ENCODE measurements at regions not wholly inside any gene's neighbourhood (a gene's known extent, or its start where the extent isn't known, plus 50 kb on each side); places are given as distances from the start of the nearest gene placed in this dataset.

DNA sequence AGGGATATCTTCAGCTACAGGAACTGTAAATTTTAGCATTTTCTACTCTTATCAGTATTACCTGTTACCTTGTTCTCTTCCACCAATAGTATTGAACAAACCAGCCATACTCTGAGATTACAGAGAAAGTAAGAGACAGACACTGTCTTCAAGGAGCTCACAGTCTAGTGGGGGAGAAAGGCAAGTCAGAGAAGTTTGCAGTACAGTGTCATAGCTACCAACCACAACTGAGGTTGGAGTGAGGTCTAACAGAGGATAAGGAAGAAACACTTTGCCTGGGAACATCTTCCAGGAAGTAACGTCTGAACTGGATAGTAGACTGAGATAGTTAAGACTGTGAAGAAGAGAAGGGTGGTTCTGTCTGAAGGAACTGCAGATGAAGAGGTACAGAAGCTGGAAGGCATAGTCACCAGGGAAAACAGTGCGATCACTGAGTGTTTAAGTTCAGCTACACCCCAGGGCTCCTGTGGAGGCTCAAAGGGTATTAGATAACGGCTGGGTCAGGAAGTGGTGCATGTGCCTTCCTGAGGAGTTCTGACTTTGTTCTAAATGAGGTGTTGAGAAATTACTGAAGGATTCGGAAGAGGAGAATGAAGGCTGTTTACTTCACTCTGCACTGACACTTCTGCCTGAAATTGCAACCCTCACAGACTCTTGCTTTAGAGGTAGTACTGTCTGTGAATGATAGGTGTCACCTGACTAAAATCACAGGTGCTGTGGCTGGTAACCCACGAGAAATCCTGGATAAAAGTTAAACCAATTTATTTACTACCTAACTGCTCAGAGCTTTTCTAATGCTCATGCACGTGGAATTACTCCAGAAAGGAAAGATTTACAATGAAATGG is 841.6 kb downstream of the MAT2B start:
- H2AFZ ChIP-seq (ENCODE audit: low read length) = no peak overlapping the region
- no peak for TF ChIP-seq KLF11 (CRISPR knock-in tag; IDR thresholded peaks at IDR 0.05)
- TF ChIP-seq ZNF274 (CRISPR knock-in tag; IDR thresholded peaks at IDR 0.05) = no peak
- TF ChIP-seq ZNF614 (CRISPR knock-in tag; IDR thresholded peaks at IDR 0.05; ENCODE audit: borderline replicate concordance) = no peak
- TF ChIP-seq AGO2 (optimal IDR thresholded peaks at IDR 0.05; ENCODE audit: low read depth, low read length) = no peak
- TF ChIP-seq SP2 (CRISPR knock-in tag; IDR thresholded peaks at IDR 0.05) = no peak
- TF ChIP-seq RXRA (CRISPR knock-in tag; IDR thresholded peaks at IDR 0.05) = no peak
- TF ChIP-seq KLF16 (CRISPR knock-in tag; IDR thresholded peaks at IDR 0.05) = no peak
- TF ChIP-seq, protein P1, sequence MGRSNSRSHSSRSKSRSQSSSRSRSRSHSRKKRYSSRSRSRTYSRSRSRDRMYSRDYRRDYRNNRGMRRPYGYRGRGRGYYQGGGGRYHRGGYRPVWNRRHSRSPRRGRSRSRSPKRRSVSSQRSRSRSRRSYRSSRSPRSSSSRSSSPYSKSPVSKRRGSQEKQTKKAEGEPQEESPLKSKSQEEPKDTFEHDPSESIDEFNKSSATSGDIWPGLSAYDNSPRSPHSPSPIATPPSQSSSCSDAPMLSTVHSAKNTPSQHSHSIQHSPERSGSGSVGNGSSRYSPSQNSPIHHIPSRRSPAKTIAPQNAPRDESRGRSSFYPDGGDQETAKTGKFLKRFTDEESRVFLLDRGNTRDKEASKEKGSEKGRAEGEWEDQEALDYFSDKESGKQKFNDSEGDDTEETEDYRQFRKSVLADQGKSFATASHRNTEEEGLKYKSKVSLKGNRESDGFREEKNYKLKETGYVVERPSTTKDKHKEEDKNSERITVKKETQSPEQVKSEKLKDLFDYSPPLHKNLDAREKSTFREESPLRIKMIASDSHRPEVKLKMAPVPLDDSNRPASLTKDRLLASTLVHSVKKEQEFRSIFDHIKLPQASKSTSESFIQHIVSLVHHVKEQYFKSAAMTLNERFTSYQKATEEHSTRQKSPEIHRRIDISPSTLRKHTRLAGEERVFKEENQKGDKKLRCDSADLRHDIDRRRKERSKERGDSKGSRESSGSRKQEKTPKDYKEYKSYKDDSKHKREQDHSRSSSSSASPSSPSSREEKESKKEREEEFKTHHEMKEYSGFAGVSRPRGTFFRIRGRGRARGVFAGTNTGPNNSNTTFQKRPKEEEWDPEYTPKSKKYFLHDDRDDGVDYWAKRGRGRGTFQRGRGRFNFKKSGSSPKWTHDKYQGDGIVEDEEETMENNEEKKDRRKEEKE (IDR thresholded peaks at IDR 0.05) = no peak
- TF ChIP-seq SP1 (IDR thresholded peaks at IDR 0.05) = no peak
- TF ChIP-seq SP1 (CRISPR knock-in tag; IDR thresholded peaks at IDR 0.05) = no peak
- TF ChIP-seq MLLT10 (CRISPR knock-in tag; IDR thresholded peaks at IDR 0.05) = no peak
- no peak for TF ChIP-seq KLF6 (CRISPR knock-in tag; IDR thresholded peaks at IDR 0.05)
- no peak for TF ChIP-seq ZNF674 (CRISPR knock-in tag; IDR thresholded peaks at IDR 0.05; ENCODE audit: low read depth)
- no peak for TF ChIP-seq NFE2L1 (CRISPR knock-in tag; IDR thresholded peaks at IDR 0.05; ENCODE audit: borderline replicate concordance)
- TF ChIP-seq ZBTB1 (CRISPR knock-in tag; IDR thresholded peaks at IDR 0.05; ENCODE audit: borderline replicate concordance) = no peak
- TF ChIP-seq ZNF776 (CRISPR knock-in tag; IDR thresholded peaks at IDR 0.05) = no peak
- TF ChIP-seq ZNF101 (CRISPR knock-in tag; IDR thresholded peaks at IDR 0.05; ENCODE audit: borderline replicate concordance, low read depth) = no peak
- TF ChIP-seq, protein P2, sequence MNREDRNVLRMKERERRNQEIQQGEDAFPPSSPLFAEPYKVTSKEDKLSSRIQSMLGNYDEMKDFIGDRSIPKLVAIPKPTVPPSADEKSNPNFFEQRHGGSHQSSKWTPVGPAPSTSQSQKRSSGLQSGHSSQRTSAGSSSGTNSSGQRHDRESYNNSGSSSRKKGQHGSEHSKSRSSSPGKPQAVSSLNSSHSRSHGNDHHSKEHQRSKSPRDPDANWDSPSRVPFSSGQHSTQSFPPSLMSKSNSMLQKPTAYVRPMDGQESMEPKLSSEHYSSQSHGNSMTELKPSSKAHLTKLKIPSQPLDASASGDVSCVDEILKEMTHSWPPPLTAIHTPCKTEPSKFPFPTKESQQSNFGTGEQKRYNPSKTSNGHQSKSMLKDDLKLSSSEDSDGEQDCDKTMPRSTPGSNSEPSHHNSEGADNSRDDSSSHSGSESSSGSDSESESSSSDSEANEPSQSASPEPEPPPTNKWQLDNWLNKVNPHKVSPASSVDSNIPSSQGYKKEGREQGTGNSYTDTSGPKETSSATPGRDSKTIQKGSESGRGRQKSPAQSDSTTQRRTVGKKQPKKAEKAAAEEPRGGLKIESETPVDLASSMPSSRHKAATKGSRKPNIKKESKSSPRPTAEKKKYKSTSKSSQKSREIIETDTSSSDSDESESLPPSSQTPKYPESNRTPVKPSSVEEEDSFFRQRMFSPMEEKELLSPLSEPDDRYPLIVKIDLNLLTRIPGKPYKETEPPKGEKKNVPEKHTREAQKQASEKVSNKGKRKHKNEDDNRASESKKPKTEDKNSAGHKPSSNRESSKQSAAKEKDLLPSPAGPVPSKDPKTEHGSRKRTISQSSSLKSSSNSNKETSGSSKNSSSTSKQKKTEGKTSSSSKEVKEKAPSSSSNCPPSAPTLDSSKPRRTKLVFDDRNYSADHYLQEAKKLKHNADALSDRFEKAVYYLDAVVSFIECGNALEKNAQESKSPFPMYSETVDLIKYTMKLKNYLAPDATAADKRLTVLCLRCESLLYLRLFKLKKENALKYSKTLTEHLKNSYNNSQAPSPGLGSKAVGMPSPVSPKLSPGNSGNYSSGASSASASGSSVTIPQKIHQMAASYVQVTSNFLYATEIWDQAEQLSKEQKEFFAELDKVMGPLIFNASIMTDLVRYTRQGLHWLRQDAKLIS (CRISPR knock-in tag; IDR thresholded peaks at IDR 0.05) = no peak
- H3K9me3 ChIP-seq (ENCODE audit: low read length) = peaks cover 30% of the 10 kb centered on the region
- no peaks in the 10 kb centered on the region for H3K4me1 ChIP-seq (ENCODE audit: insufficient read depth, low read length)
- H4K20me1 ChIP-seq (ENCODE audit: insufficient read depth, low read length) = no peaks in the 10 kb centered on the region
- in situ Hi-C loops (cut with HindIII; ENCODE audit: extremely low pct_ligation_motif_present, low pct_unique_long_range_greater_than_20kb) = no loop called here
- H3K27me3 ChIP-seq (ENCODE audit: control insufficient read depth in 1 of 2, insufficient read depth in 2 of 2, low read length in 2 of 2) = no peaks in the 10 kb centered on the region; a peak in 1 of 5 replicates
- whole genome bisulfite sequencing (ENCODE audit: low lambda C conversion rate) = 6% methylated on average over 6 of the region's 6 CpGs
- POLR2A ChIA-PET = no interaction called here
- no peaks in the 10 kb centered on the region for H3K36me3 ChIP-seq (replicated peaks in 1 of 2; ENCODE audit: control insufficient read depth in 1 of 2, insufficient read depth in 2 of 2, low read length in 2 of 2)
- no peak overlapping the region for H3K9ac ChIP-seq (ENCODE audit: insufficient read depth, low read depth, low read length)
- CTCF ChIA-PET (ENCODE audit: low intra/inter-chr PET ratio, low total read pairs) = no interaction called here
- no peak overlapping the region for H3K4me3 ChIP-seq (replicated peaks in 1 of 3; ENCODE audit: insufficient read depth in 1 of 3, low read depth in 2 of 3, low read length in 3 of 3)
- no TSS peak for BruUV-seq (replicated peaks)
- no peak overlapping the region for H3K27ac ChIP-seq (ENCODE audit: extremely low read length, insufficient read depth, low read length)
- intact Hi-C loops (cut with micrococcal nuclease; ENCODE audit: unreplicated experiment) = no loop called here
- no peak overlapping the region for H3K4me2 ChIP-seq (ENCODE audit: low read depth, low read length)
- ATAC-seq = no peak
- DNase-seq (ENCODE audit: low spot score) = no peak
- H3K79me2 ChIP-seq (ENCODE audit: insufficient read depth, low read length) = no peaks in the 10 kb centered on the region
- no peak for FAIRE-seq
